RWPE2 (cell line): ENCODE measurements at regions not wholly inside any gene's neighbourhood (a gene's known extent, or its start where the extent isn't known, plus 50 kb on each side); places are given as distances from the start of the nearest gene placed in this dataset.

ENCODE experiments used
- ATAC-seq: fragments of 200-7000 bp; cut with Tn5 transposase; 3 replicates; pipeline ENCODE4 v1.9.1; 2021; ENCODE audit warnings: low read depth
- DNase-seq: peaks from one replicate; pipeline ENCODE4 v3.0.0-alpha.2; 2020; ENCODE audit warnings: low spot score
- H3K27ac ChIP-seq: fragments of 450-650 bp; 2 replicates; pipeline ENCODE4 v1.5.1; 2017; ENCODE audit warnings: mild to moderate bottlenecking; ENCODE audit not compliant: poor library complexity, severe bottlenecking
- H3K27me3 ChIP-seq: fragments of 250-450 bp; sonication (Bioruptor Pico); 2 replicates; pipeline ENCODE4 v1.5.1; 2021; ENCODE audit warnings: mild to moderate bottlenecking, moderate library complexity; ENCODE audit not compliant: insufficient read depth, poor library complexity, severe bottlenecking
- H3K36me3 ChIP-seq: fragments of 250-450 bp; sonication (Bioruptor Pico); 2 replicates; pipeline ENCODE4 v1.5.1; 2020; ENCODE audit warnings: low read depth, mild to moderate bottlenecking, moderate library complexity
- H3K4me1 ChIP-seq: fragments of 250-450 bp; sonication (Bioruptor Pico); 2 replicates; pipeline ENCODE4 v1.5.1; 2021; ENCODE audit warnings: mild to moderate bottlenecking, moderate library complexity; ENCODE audit not compliant: insufficient read depth, poor library complexity, severe bottlenecking
- H3K4me3 ChIP-seq: fragments of 250-450 bp; sonication (Bioruptor Pico); 2 replicates; pipeline ENCODE4 v1.5.1; 2021; ENCODE audit warnings: mild to moderate bottlenecking, moderate library complexity; ENCODE audit not compliant: severe bottlenecking
- H3K9me3 ChIP-seq: fragments of 250-450 bp; sonication (Bioruptor Pico); 2 replicates; pipeline ENCODE4 v1.5.1; 2021; ENCODE audit warnings: mild to moderate bottlenecking, moderate library complexity; ENCODE audit not compliant: severe bottlenecking
- CTCF ChIP-seq: fragments of 450-650 bp; IDR thresholded peaks from one replicate; pipeline ENCODE4 v1.5.1; 2017; ENCODE audit warnings: mild to moderate bottlenecking, moderate library complexity; ENCODE audit not compliant: poor library complexity, severe bottlenecking

- Histone ChIP-seq H3K27ac (no peak overlapping the region), H3K27me3 (peaks cover 10% of the 10 kb centered on the region), H3K4me1 (no peaks in the 10 kb centered on the region), H3K4me3 (no peak overlapping the region), H3K36me3 (no peaks in the 10 kb centered on the region), H3K9me3 (no peaks in the 10 kb centered on the region)
- ATAC-seq (no peak), DNase-seq (no peak)
- TF ChIP-seq CTCF = no peak
Observed at GRCh38 chr5:152070591-152070990, 145.9 kb upstream of the GLRA1 start.

- no peaks in the 10 kb centered on the region for H3K36me3 ChIP-seq
- no peak for DNase-seq
- no peak for ATAC-seq
- H3K27ac ChIP-seq = no peak overlapping the region
- TF ChIP-seq CTCF = no peak
- no peaks in the 10 kb centered on the region for H3K4me1 ChIP-seq
- H3K4me3 ChIP-seq = no peak overlapping the region
- peaks cover 4% of the 10 kb centered on the region for H3K27me3 ChIP-seq
- no peaks in the 10 kb centered on the region for H3K9me3 ChIP-seq
Observed at GRCh38 chr5:152066784-152067183, 142.1 kb upstream of the GLRA1 start.

- ATAC-seq (no peak), DNase-seq (no peak)
- no peaks in the 10 kb centered on the region for H3K9me3 ChIP-seq
- H3K4me3 ChIP-seq = no peak overlapping the region
- H3K27ac ChIP-seq = no peak overlapping the region
- no peaks in the 10 kb centered on the region for H3K4me1 ChIP-seq
- H3K36me3 ChIP-seq = no peaks in the 10 kb centered on the region
- TF ChIP-seq CTCF = no peak
- H3K27me3 ChIP-seq = peaks cover 4% of the 10 kb centered on the region
Observed at GRCh38 chr5:152063004-152063403, 138.4 kb upstream of the GLRA1 start.

GRCh38 chr5:152061095-152061494 lies 136.4 kb upstream of the GLRA1 start:
- Histone ChIP-seq H3K27ac (no peak overlapping the region), H3K4me3 (no peak overlapping the region), H3K9me3 (no peaks in the 10 kb centered on the region), H3K27me3 (no peaks in the 10 kb centered on the region), H3K4me1 (no peaks in the 10 kb centered on the region), H3K36me3 (no peaks in the 10 kb centered on the region)
- TF ChIP-seq CTCF = no peak
- ATAC-seq = no peak
- DNase-seq = no peak

- Histone ChIP-seq H3K4me3 (no peak overlapping the region), H3K36me3 (no peaks in the 10 kb centered on the region), H3K9me3 (no peaks in the 10 kb centered on the region), H3K27me3 (no peaks in the 10 kb centered on the region), H3K4me1 (no peaks in the 10 kb centered on the region), H3K27ac (no peak overlapping the region)
- no peak for TF ChIP-seq CTCF
- DNase-seq (no peak), ATAC-seq (no peak)
Observed at GRCh38 chr5:152058267-152058666, 133.6 kb upstream of the GLRA1 start.
